ENCODE measurements at regions not wholly inside any gene's neighbourhood (a gene's known extent, or its start where the extent isn't known, plus 50 kb on each side); places are given as distances from the start of the nearest gene placed in this dataset.

DNA sequence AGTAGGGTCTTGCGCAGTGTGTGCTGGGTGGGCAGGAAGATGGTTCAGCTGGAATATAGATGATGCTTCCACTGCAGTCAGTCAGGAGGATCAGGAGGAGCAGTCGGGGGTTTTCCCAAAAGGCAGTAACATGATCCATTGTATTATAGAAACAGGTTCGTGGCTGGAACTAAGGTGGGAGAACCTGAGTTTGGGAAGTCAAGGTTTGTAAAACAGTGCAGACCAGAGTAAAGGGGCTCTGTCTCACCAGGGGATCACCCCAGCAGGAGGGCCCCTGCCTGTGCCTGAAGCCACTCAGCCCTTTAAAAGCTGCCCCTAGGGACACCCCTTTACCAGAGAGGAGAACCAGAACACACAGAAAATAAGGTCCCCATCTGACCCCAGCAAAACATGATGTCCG lies 213.4 kb downstream of the AUH start:
- no peaks in the 10 kb centered on the region for H3K36me3 ChIP-seq (ENCODE audit: control insufficient read depth in 2 of 2, insufficient read depth in 2 of 2, low read length in 2 of 2)
- H3K27me3 ChIP-seq (ENCODE audit: control insufficient read depth in 1 of 2, insufficient read depth in 2 of 2, low read length in 2 of 2): no peaks in the 10 kb centered on the region
- peaks cover 0 to 2% of the 10 kb centered on the region in 2 donors for H3K9me3 ChIP-seq (ENCODE audit: control insufficient read depth in 2 of 2, low read length in 2 of 2)
- no peak overlapping the region for H3K9ac ChIP-seq (ENCODE audit: low read length in 2 of 2)
- H3K27ac ChIP-seq (ENCODE audit: low read length): no peak overlapping the region
- H3K4me1 ChIP-seq (ENCODE audit: control insufficient read depth, insufficient read depth, low read length): no peaks in the 10 kb centered on the region
- no peak overlapping the region for H3K4me3 ChIP-seq (ENCODE audit: low read length in 2 of 2)

DNA sequence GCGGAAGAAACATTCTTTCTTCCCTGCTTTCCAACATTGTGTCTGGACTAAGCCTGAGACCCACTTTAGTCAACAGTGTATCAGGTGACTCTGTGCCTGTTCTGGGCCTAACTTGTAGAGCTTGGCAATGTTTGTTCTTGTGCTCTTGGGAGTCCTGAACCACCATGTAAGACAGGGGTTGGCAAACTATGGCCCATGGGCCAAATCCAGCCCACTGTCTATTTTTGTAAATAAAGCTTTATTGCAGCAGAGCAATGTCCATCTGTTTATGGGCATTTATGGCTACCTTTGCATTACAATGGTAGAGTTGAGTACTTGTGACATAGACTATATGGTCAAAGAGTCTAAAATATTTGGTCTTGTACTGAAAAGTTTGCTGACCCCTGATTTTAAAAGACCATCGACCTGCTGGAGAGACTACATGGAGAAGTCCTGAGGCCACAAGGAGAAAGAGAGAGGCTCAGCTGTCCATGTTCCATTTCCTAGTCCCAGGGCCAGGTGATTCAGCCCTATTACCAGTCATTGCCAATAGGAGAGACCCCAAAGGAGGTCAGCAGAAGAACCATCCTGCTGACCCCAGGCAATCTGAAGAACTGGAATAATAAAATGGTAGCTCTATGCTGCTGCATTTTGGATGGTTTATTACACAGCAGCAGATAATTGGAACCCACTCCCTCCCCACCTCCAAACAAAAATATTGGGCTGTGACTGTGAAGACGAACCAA lies 211.3 kb downstream of the AUH start:
- H3K27me3 ChIP-seq (ENCODE audit: control insufficient read depth in 1 of 2, insufficient read depth in 2 of 2, low read length in 2 of 2): no peaks in the 10 kb centered on the region
- H3K27ac ChIP-seq (ENCODE audit: low read length): no peak overlapping the region
- no peaks in the 10 kb centered on the region for H3K4me1 ChIP-seq (ENCODE audit: control insufficient read depth, insufficient read depth, low read length)
- H3K9me3 ChIP-seq (ENCODE audit: control insufficient read depth in 2 of 2, low read length in 2 of 2): peaks cover 0 to 4% of the 10 kb centered on the region in 2 donors
- H3K4me3 ChIP-seq (ENCODE audit: low read length in 2 of 2): no peak overlapping the region
- H3K36me3 ChIP-seq (ENCODE audit: control insufficient read depth in 2 of 2, insufficient read depth in 2 of 2, low read length in 2 of 2): no peaks in the 10 kb centered on the region
- no peak overlapping the region for H3K9ac ChIP-seq (ENCODE audit: low read length in 2 of 2)

DNA sequence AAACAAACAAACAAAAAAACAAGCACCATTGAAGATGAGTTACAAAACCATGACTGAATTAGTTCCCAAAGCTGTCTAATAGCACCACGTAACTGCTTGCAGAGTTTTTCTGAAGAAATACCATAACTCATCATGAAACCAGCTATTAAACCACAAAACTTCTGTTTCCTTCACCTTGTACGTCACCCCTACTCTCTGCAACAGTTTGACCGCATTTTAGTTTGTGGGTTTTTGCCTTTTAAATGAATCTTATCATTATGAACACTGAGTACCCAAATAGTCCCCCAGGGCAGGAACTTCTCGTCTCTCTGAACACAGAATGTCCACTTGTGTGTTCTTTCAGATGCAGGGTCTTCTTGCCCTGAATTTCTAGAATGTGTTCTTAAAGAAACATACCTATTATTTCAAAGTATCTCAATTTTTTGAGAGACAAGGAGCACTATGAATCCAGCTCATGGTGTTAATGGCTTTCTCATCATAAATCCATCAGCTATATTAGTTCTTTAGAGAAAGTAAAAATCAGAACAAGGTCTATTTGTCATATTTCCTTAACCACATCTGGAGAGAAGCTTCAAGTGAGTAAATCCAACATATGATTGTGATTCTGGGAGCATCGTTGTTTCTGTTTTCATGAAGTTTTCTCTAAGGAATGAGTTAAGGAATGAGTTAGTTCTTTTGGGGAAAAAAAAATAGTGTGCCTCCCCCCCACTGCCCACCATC lies 210.6 kb downstream of the AUH start:
- H3K36me3 ChIP-seq (ENCODE audit: control insufficient read depth in 2 of 2, insufficient read depth in 2 of 2, low read length in 2 of 2): no peaks in the 10 kb centered on the region
- H3K27me3 ChIP-seq (ENCODE audit: control insufficient read depth in 1 of 2, insufficient read depth in 2 of 2, low read length in 2 of 2): no peaks in the 10 kb centered on the region
- no peaks in the 10 kb centered on the region for H3K4me1 ChIP-seq (ENCODE audit: control insufficient read depth, insufficient read depth, low read length)
- H3K9ac ChIP-seq (ENCODE audit: low read length in 2 of 2): no peak overlapping the region
- H3K27ac ChIP-seq (ENCODE audit: low read length): no peak overlapping the region
- H3K4me3 ChIP-seq (ENCODE audit: low read length in 2 of 2): no peak overlapping the region
- peaks cover 2 to 3% of the 10 kb centered on the region in 2 donors for H3K9me3 ChIP-seq (ENCODE audit: control insufficient read depth in 2 of 2, low read length in 2 of 2)

DNA sequence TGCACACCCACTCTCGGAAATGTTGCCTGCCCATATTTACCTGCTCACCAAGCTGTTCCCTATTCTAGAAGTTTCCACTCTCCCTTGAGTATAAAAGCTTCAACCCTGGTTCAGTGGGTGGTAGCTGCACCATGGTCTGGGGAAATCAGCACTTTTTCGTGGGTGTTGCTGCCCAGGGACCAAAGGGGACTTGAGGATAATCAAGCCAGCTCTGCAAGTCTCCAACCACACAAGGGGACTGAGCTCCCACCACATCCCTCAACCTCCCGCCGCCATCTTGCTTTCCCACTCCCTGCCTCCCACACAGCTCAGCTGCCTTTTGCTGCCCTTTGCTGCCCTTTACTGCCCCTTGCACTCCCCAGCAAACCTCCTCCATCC lies 210.0 kb downstream of the AUH start:
- H3K27me3 ChIP-seq (ENCODE audit: control insufficient read depth in 1 of 2, insufficient read depth in 2 of 2, low read length in 2 of 2): no peaks in the 10 kb centered on the region
- H3K36me3 ChIP-seq (ENCODE audit: control insufficient read depth in 2 of 2, insufficient read depth in 2 of 2, low read length in 2 of 2): no peaks in the 10 kb centered on the region
- H3K9ac ChIP-seq (ENCODE audit: low read length in 2 of 2): no peak overlapping the region
- no peaks in the 10 kb centered on the region for H3K4me1 ChIP-seq (ENCODE audit: control insufficient read depth, insufficient read depth, low read length)
- H3K27ac ChIP-seq (ENCODE audit: low read length): no peak overlapping the region
- H3K9me3 ChIP-seq (ENCODE audit: control insufficient read depth in 2 of 2, low read length in 2 of 2): peaks cover 2 to 3% of the 10 kb centered on the region in 2 donors
- no peak overlapping the region for H3K4me3 ChIP-seq (ENCODE audit: low read length in 2 of 2)

DNA sequence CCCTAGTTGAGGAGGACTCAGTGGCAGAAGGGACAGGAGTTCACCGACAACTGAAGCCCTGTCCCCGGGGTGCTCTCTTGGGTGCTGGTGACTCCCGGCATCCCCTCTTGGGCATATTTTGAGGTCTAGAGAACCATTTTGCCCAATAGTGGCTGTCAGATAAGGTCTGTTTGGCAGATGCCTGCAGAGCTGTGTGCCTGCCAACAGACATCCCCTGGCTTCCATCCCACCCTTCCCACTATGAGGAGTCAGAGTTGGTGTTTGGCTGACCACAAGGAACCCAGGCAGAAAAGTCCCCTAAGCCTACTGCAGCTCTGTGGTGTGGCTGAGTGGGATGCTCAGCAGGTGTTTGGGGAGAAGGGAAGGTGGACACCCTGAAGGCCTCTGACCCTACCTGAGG lies 207.0 kb downstream of the AUH start:
- H3K9ac ChIP-seq (ENCODE audit: low read length in 2 of 2): no peak overlapping the region
- no peaks in the 10 kb centered on the region for H3K36me3 ChIP-seq (ENCODE audit: control insufficient read depth in 2 of 2, insufficient read depth in 2 of 2, low read length in 2 of 2)
- no peak overlapping the region for H3K4me3 ChIP-seq (ENCODE audit: low read length in 2 of 2)
- H3K27me3 ChIP-seq (ENCODE audit: control insufficient read depth in 1 of 2, insufficient read depth in 2 of 2, low read length in 2 of 2): no peaks in the 10 kb centered on the region
- H3K27ac ChIP-seq (ENCODE audit: low read length): no peak overlapping the region
- no peaks in the 10 kb centered on the region for H3K4me1 ChIP-seq (ENCODE audit: control insufficient read depth, insufficient read depth, low read length)
- H3K9me3 ChIP-seq (ENCODE audit: control insufficient read depth in 2 of 2, low read length in 2 of 2): peaks cover 2 to 3% of the 10 kb centered on the region in 2 donors

DNA sequence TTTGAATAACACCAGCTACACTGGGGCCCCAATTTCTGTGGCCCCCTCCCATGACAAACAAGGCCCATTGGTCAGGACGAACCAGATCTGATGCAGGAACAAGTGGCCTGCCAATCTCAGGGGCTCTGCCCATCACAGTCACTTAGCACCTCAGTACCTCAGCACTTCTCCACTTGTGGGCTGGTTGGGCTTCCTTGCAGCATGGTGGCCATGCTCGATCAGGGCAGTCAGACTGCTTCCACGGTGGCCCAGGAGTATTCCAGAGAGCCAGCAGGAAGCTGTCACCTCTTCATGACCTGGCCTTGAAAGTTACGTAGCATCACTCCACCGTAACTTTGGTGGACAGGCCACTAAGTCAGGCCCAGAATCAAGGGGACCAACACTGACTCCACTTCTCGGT lies 206.5 kb downstream of the AUH start:
- no peak overlapping the region for H3K4me3 ChIP-seq (ENCODE audit: low read length in 2 of 2)
- H3K27ac ChIP-seq (ENCODE audit: low read length): no peak overlapping the region
- no peaks in the 10 kb centered on the region for H3K4me1 ChIP-seq (ENCODE audit: control insufficient read depth, insufficient read depth, low read length)
- no peaks in the 10 kb centered on the region for H3K36me3 ChIP-seq (ENCODE audit: control insufficient read depth in 2 of 2, insufficient read depth in 2 of 2, low read length in 2 of 2)
- H3K27me3 ChIP-seq (ENCODE audit: control insufficient read depth in 1 of 2, insufficient read depth in 2 of 2, low read length in 2 of 2): no peaks in the 10 kb centered on the region
- H3K9me3 ChIP-seq (ENCODE audit: control insufficient read depth in 2 of 2, low read length in 2 of 2): peaks cover 2 to 3% of the 10 kb centered on the region in 2 donors
- H3K9ac ChIP-seq (ENCODE audit: low read length in 2 of 2): no peak overlapping the region

DNA sequence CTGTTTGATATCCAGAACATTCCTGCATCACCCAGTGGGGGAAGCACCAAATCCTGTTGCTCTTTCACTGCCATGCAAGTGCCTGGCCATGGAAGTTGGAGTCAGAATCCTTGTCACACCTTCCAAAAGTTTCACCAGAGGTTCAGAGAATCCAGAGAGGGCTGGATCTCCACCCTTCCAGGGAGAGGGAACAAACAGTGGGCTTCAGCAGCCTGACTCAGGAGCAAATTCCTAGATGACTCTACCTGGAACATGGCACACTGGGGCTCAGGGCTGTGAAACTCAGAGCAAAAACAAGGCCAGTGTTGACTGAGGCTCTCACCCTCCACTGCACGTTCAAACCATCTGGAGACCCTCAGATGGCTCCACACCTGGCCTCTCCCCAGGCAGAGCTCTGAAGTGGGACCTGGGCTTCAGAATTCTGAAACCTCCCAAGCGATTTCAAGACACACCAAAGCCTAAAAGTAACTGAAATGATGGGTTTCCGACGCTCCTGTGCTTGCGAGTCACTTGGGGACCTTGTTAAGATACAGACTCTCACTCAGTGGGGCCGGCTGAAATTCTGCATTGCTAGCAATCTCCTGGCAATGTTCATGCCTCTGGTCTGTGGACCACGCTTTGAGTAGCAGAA lies 205.9 kb downstream of the AUH start:
- Histone ChIP-seq H3K27ac (ENCODE audit: low read length) (no peak overlapping the region), H3K4me3 (ENCODE audit: low read length in 2 of 2) (no peak overlapping the region), H3K4me1 (ENCODE audit: control insufficient read depth, insufficient read depth, low read length) (no peaks in the 10 kb centered on the region), H3K36me3 (ENCODE audit: control insufficient read depth in 2 of 2, insufficient read depth in 2 of 2, low read length in 2 of 2) (no peaks in the 10 kb centered on the region), H3K9ac (ENCODE audit: low read length in 2 of 2) (no peak overlapping the region), H3K9me3 (ENCODE audit: control insufficient read depth in 2 of 2, low read length in 2 of 2) (peaks cover 2 to 3% of the 10 kb centered on the region in 2 donors), H3K27me3 (ENCODE audit: control insufficient read depth in 1 of 2, insufficient read depth in 2 of 2, low read length in 2 of 2) (no peaks in the 10 kb centered on the region)

DNA sequence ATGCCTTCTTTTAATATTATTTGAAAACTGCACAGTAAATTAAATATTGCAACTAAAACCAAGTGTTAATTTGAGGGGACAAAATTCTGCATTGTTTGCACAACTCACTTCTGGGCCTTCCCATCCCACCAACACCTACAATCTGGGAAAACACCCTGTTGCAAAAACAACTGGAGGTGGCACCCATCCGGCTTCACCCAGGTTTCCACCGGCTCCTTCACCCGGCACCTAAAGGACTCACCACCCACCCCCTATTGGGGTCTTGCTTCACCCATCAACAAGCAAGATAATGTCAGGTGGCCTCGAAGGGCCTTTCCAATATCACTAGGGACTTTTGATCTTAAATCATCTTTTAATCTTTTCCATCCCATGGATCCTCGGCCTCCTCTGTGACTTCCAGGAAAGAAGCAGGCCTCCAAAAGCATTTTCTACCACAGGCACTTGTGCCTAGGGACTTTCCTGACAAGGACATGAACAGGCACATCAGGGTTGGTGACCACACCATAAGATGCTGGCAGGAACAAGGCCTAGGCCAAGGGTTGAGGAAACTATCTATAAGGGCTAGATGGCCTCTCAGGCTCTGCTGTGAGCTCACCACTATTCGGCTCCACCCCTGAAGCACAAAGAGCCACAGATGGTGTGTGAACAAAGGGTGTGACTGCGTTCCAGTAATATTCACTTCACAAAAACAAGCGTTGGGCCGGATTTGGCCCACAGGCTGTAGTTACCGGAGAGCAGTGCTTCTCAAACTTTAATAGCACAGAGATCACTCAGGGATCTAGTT lies 205.1 kb downstream of the AUH start:
- Histone ChIP-seq H3K4me3 (ENCODE audit: low read length in 2 of 2) (no peak overlapping the region), H3K9me3 (ENCODE audit: control insufficient read depth in 2 of 2, low read length in 2 of 2) (peaks cover 2 to 3% of the 10 kb centered on the region in 2 donors), H3K36me3 (ENCODE audit: control insufficient read depth in 2 of 2, insufficient read depth in 2 of 2, low read length in 2 of 2) (no peaks in the 10 kb centered on the region), H3K4me1 (ENCODE audit: control insufficient read depth, insufficient read depth, low read length) (no peaks in the 10 kb centered on the region), H3K27me3 (ENCODE audit: control insufficient read depth in 1 of 2, insufficient read depth in 2 of 2, low read length in 2 of 2) (no peaks in the 10 kb centered on the region), H3K9ac (ENCODE audit: low read length in 2 of 2) (no peak overlapping the region), H3K27ac (ENCODE audit: low read length) (no peak overlapping the region)

DNA sequence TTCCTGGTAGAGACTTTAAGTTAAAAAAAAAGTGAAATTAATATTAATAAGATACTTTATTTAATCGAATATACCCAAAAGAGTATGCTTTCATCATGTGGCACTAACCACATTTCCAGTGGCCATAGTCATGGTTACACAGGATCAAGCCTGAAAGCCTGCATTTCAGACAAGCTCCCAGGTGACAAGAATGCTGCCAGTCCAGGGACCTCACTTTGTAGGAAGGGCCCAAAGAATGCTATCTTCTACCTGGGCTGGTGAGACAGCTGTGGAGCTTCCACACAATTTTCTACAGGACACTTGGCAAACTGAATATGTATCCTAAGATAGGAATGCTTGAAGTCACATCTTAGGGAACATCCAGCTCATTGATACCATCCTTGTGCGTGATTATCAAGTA lies 203.8 kb downstream of the AUH start:
- H3K27ac ChIP-seq (ENCODE audit: low read length): no peak overlapping the region
- no peak overlapping the region for H3K9ac ChIP-seq (ENCODE audit: low read length in 2 of 2)

DNA sequence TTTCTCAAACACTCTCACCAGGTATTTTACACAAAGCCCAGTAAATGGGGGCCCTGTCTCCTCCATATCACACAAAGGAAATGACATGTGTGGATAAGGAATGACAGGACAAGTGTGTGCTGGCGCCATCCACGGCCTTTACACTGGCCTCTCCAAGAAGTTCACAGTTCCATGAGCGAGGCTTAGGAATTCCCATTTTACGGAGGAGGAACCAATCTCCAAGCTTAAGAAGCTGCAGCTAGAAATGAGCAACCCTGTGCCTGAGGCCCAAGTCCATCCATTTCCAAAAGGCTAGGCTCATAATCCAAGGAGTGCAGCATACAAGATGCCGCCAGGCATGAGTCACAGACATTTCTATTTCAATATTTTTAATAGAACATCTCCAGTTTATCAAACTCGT lies 203.4 kb downstream of the AUH start:
- no peak overlapping the region for H3K9ac ChIP-seq (ENCODE audit: low read length in 2 of 2)
- no peaks in the 10 kb centered on the region for H3K4me1 ChIP-seq (ENCODE audit: control insufficient read depth, insufficient read depth, low read length)
- H3K4me3 ChIP-seq (ENCODE audit: low read length in 2 of 2): no peak overlapping the region
- no peak overlapping the region for H3K27ac ChIP-seq (ENCODE audit: low read length)
- H3K27me3 ChIP-seq (ENCODE audit: control insufficient read depth in 1 of 2, insufficient read depth in 2 of 2, low read length in 2 of 2): no peaks in the 10 kb centered on the region
- no peaks in the 10 kb centered on the region for H3K36me3 ChIP-seq (ENCODE audit: control insufficient read depth in 2 of 2, insufficient read depth in 2 of 2, low read length in 2 of 2)
- H3K9me3 ChIP-seq (ENCODE audit: control insufficient read depth in 2 of 2, low read length in 2 of 2): peaks cover 2 to 3% of the 10 kb centered on the region in 2 donors

More for the DNA sequence above, 203.8 kb downstream of the AUH start:
- Histone ChIP-seq H3K9me3 (ENCODE audit: control insufficient read depth in 2 of 2, low read length in 2 of 2) (peaks cover 2 to 3% of the 10 kb centered on the region in 2 donors), H3K4me1 (ENCODE audit: control insufficient read depth, insufficient read depth, low read length) (no peaks in the 10 kb centered on the region), H3K27me3 (ENCODE audit: control insufficient read depth in 1 of 2, insufficient read depth in 2 of 2, low read length in 2 of 2) (no peaks in the 10 kb centered on the region), H3K36me3 (ENCODE audit: control insufficient read depth in 2 of 2, insufficient read depth in 2 of 2, low read length in 2 of 2) (no peaks in the 10 kb centered on the region), H3K4me3 (ENCODE audit: low read length in 2 of 2) (no peak overlapping the region)

Measured in stomach smooth muscle (tissue), 2 donors.